ENCODE measurements at regions not wholly inside any gene's neighbourhood (a gene's known extent, or its start where the extent isn't known, plus 50 kb on each side); places are given as distances from the start of the nearest gene placed in this dataset.

- TF ChIP-seq, protein P1, sequence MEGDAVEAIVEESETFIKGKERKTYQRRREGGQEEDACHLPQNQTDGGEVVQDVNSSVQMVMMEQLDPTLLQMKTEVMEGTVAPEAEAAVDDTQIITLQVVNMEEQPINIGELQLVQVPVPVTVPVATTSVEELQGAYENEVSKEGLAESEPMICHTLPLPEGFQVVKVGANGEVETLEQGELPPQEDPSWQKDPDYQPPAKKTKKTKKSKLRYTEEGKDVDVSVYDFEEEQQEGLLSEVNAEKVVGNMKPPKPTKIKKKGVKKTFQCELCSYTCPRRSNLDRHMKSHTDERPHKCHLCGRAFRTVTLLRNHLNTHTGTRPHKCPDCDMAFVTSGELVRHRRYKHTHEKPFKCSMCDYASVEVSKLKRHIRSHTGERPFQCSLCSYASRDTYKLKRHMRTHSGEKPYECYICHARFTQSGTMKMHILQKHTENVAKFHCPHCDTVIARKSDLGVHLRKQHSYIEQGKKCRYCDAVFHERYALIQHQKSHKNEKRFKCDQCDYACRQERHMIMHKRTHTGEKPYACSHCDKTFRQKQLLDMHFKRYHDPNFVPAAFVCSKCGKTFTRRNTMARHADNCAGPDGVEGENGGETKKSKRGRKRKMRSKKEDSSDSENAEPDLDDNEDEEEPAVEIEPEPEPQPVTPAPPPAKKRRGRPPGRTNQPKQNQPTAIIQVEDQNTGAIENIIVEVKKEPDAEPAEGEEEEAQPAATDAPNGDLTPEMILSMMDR (conservative IDR thresholded peaks at IDR 0.05; ENCODE audit: low read depth in 2 of 2): no peak
- TF ChIP-seq CREB1 (CRISPR knock-in tag; IDR thresholded peaks at IDR 0.05; ENCODE audit: low read depth) (no peak), REST (IDR thresholded peaks at IDR 0.05; ENCODE audit: unreplicated experiment) (no peak)
Measured at GRCh38 chr17:70882504-70882903, 713.2 kb downstream of the KCNJ2 start.

Measured in GM23338 (cell line).